Mucosa of descending colon (tissue), 3 donors: ENCODE measurements at regions not wholly inside any gene's neighbourhood (a gene's known extent, or its start where the extent isn't known, plus 50 kb on each side); places are given as distances from the start of the nearest gene placed in this dataset.
"Not testable (repeated sequence)": the region's sequence is repeated elsewhere in the genome, so short reads cannot be mapped to it uniquely, and the experiment has no call there.

ENCODE experiments used
- ATAC-seq: fragments of 200-7000 bp; cut with Tn5 transposase; one replicate; pipeline ENCODE4 v1.9.1; 2020; ENCODE audit warnings: mild to moderate bottlenecking, moderate library complexity
- DNase-seq, 3 donors: peaks; one replicate each; pipeline ENCODE4 v3.0.0-alpha.2; 2020
- H3K36me3 ChIP-seq: fragments of 200-600 bp; one replicate; pipeline ENCODE4 v1.8.0; 2021; ENCODE audit warnings: low read depth, mild to moderate bottlenecking
- H3K4me1 ChIP-seq: fragments of 200-600 bp; one replicate; pipeline ENCODE4 v1.8.0; 2021; ENCODE audit warnings: low read depth, mild to moderate bottlenecking
- H3K4me3 ChIP-seq: fragments of 200-600 bp; one replicate; pipeline ENCODE4 v1.8.0; 2021; ENCODE audit warnings: mild to moderate bottlenecking
- H3K9me3 ChIP-seq: fragments of 200-600 bp; one replicate; pipeline ENCODE4 v1.8.0; 2021; ENCODE audit warnings: mild to moderate bottlenecking
- CTCF ChIP-seq: fragments of 200-600 bp; IDR thresholded peaks from one replicate; pipeline ENCODE4 v1.8.0; 2022; ENCODE audit warnings: antibody characterized with exemption, mild to moderate bottlenecking
- intact Hi-C, 2 donors: fragments of 100-400 bp; cut with DNase I in 1 of 2; cut with micrococcal nuclease in 1 of 2; formaldehyde crosslinking; loops; one replicate each; pipeline versions ENCODE4 v1.11.0 to v1.11.1; 2022; cut with DNase I, micrococcal nuclease
- donor health status: DM: no; HTN: no; CAD: no; lungs with moderate emphysema.
- donor health status: DM: no; HTN: no; CAD: no.
- donor health status: DM: no; HTN: yes; CAD: no.

GRCh38 chr15:79501086-79501485 is 69.0 kb downstream of the MINAR1 start:
- H3K9me3 ChIP-seq: no peaks in the 10 kb centered on the region
- intact Hi-C loops: no loop called here
- no peak for DNase-seq
- H3K36me3 ChIP-seq: no peaks in the 10 kb centered on the region
- no peaks in the 10 kb centered on the region for H3K4me1 ChIP-seq
- TF ChIP-seq CTCF: no peak
- no peak for ATAC-seq
- H3K4me3 ChIP-seq: no peak overlapping the region

GRCh38 chr15:79505956-79506355 is 73.8 kb downstream of the MINAR1 start:
- ATAC-seq (no peak), DNase-seq (no peak)
- no peak overlapping the region for H3K4me3 ChIP-seq
- H3K4me1 ChIP-seq: no peaks in the 10 kb centered on the region
- H3K9me3 ChIP-seq: no peaks in the 10 kb centered on the region
- H3K36me3 ChIP-seq: no peaks in the 10 kb centered on the region
- intact Hi-C loops: no loop called here
- no peak for TF ChIP-seq CTCF

DNA sequence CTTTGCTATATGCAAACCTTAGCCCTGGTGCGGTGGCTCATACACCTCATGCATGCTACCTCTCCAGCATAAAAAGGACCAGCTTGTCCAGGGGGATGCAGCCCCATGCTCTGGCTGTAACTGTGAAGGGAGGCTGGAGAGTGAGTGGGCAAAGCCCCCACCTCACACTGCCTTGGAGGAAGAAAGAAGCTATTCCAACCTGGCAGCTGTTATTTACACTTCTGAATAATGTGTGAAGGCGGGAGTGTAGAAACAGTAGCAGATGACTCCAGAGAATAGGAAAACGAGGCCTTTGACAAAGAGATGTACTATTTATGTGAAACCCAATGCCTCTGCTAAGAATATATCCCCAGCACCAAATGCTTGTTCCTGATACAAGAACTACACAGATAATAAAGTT is 80.7 kb downstream of the MINAR1 start:
- ATAC-seq, H3K36me3 ChIP-seq, H3K9me3 ChIP-seq, H3K4me1 ChIP-seq, DNase-seq, H3K4me3 ChIP-seq, intact Hi-C loops: not testable (repeated sequence)

DNA sequence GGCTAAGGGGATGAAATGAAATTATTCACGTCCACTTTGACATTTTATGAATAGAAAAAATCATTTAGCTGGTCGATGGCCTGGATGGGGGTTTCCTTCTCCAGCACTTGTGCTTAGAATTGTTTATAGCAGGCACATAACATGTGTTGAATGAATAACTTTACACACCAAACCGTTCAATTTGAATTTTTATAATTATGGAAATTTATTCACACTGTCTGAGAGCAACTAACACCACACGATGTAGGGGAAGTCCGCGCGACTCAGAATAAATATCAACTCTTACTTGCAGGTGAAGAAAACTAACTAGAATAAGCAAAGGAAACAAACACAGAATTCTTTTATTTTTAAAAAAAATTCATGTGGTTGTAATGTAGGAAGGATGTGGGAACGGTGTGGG is 81.3 kb downstream of the MINAR1 start:
- H3K36me3 ChIP-seq: no peaks in the 10 kb centered on the region
- ATAC-seq: no peak
- no peaks in the 10 kb centered on the region for H3K4me1 ChIP-seq
- no peak overlapping the region for H3K4me3 ChIP-seq
- H3K9me3 ChIP-seq: no peaks in the 10 kb centered on the region
- intact Hi-C loops: no loop called here
- DNase-seq: no peak
- no peak for TF ChIP-seq CTCF

GRCh38 chr15:79513940-79514339 is 81.8 kb downstream of the MINAR1 start:
- DNase-seq (no peak), ATAC-seq (no peak)
- no peak for TF ChIP-seq CTCF
- Histone ChIP-seq H3K9me3 (no peaks in the 10 kb centered on the region), H3K4me3 (no peak overlapping the region), H3K4me1 (no peaks in the 10 kb centered on the region), H3K36me3 (no peaks in the 10 kb centered on the region)
- intact Hi-C loops: no loop called here

GRCh38 chr15:79515300-79516027 is 83.3 kb downstream of the MINAR1 start:
- no peak for TF ChIP-seq CTCF
- intact Hi-C loops: no loop called here
- Histone ChIP-seq H3K36me3 (no peaks in the 10 kb centered on the region), H3K4me1 (no peaks in the 10 kb centered on the region), H3K4me3 (no peak overlapping the region), H3K9me3 (no peaks in the 10 kb centered on the region)
- DNase-seq: no peak
- ATAC-seq: no peak
